Skeletal muscle cell (primary cell): ENCODE measurements at regions not wholly inside any gene's neighbourhood (a gene's known extent, or its start where the extent isn't known, plus 50 kb on each side); places are given as distances from the start of the nearest gene placed in this dataset.

Experiments used
- DNase-seq: peaks from one replicate; pipeline ENCODE4 v3.0.0-alpha.2; 2010; ENCODE audit warnings: low read depth
- H3K4me3 ChIP-seq: 2 replicates; pipeline ENCODE4 v1.5.1; 2011; ENCODE audit warnings: low read depth, mild to moderate bottlenecking, control low read depth, low read length, moderate library complexity

DNA sequence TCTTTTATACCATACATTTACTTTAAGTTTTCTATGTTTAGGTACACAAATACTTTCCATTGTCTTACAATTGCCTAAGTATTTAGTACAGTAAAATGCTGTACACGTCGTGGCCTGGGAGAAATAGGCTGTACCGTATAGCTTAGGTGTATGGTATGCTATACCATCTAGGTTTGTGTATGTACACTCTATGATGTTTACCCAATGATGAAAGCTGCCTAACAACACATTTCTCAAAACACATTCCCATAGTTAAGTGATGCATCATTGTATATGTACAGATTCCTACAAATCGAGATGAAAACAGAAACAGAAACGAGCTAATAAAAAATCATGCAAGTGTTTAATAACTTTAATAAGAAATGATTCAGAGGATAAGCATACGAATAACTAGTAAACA, 51.6 kb downstream of the SPANXA2 start:
- no peak overlapping the region for H3K4me3 ChIP-seq
- no peak for DNase-seq

DNA sequence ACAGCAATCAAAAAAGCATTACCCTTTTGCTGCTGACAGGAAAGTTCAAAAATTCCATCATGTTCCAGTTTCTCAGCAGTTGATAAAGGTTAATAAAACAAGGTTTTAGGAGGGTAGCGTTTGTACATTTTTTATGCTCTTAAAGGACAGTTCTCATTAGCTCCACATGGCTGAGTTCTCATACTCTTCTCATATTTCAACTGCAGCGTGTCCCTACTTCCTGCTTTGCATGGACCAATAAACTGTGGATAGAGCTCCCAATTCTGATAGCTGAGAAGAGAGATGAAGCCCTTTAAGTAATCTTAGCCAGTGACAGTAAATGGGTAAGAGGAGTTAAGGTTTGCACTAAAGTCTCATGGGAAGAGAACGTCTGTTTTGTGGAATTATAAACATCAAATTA, 53.5 kb downstream of the SPANXA2 start:
- DNase-seq: peak; percentile 0
- no peak overlapping the region for H3K4me3 ChIP-seq
